ENCODE measurements at regions not wholly inside any gene's neighbourhood (a gene's known extent, or its start where the extent isn't known, plus 50 kb on each side); places are given as distances from the start of the nearest gene placed in this dataset.

DNA sequence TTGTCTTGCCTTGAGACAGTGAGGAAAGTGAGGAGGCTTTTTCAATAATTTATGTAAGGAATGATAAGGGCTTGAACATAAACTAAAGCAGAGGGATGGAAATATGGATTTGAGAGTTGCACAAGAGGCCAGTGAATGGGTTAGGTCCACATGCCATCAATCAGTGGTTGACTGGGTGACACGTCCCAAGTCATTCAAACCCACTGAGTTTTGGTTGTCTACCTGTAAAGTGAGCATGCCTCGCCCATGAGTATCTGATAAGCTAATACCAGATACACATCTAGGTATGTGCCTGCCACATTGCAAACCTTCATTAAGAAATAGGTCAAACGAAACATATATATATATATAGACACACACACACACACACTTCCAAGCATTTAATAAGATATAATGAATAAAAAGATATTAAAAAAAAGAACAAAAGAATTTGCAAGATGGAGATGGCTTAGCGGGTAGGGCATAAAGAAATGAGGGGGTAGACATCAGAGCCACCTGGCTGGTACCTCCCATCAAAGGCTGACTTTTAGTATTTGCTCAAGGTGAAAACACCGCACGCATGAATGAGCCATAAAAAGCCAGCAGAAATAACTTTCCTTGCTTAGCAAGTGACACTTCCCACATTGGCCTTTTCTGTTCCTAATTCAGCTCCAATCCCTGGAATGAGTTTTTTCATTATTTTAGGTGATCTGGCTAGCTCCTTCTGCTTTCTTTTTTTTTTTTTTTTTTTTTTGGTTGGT is 109.1 kb upstream of the GGTLC1 start:
- TF ChIP-seq, protein P1, sequence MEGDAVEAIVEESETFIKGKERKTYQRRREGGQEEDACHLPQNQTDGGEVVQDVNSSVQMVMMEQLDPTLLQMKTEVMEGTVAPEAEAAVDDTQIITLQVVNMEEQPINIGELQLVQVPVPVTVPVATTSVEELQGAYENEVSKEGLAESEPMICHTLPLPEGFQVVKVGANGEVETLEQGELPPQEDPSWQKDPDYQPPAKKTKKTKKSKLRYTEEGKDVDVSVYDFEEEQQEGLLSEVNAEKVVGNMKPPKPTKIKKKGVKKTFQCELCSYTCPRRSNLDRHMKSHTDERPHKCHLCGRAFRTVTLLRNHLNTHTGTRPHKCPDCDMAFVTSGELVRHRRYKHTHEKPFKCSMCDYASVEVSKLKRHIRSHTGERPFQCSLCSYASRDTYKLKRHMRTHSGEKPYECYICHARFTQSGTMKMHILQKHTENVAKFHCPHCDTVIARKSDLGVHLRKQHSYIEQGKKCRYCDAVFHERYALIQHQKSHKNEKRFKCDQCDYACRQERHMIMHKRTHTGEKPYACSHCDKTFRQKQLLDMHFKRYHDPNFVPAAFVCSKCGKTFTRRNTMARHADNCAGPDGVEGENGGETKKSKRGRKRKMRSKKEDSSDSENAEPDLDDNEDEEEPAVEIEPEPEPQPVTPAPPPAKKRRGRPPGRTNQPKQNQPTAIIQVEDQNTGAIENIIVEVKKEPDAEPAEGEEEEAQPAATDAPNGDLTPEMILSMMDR (IDR thresholded peaks at IDR 0.05) = no peak
- Histone ChIP-seq H3K4me3 (no peak overlapping the region), H3K36me3 (no peaks in the 10 kb centered on the region), H3K27me3 (peaks cover 0 to 8% of the 10 kb centered on the region in 2 donors), H3K9me3 (no peaks in the 10 kb centered on the region), H3K4me1 (no peaks in the 10 kb centered on the region), H3K27ac (no peak overlapping the region)
- intact Hi-C loops (cut with DNase I; ENCODE audit: low total_unique reads) = no loop called here
- no peak for DNase-seq

DNA sequence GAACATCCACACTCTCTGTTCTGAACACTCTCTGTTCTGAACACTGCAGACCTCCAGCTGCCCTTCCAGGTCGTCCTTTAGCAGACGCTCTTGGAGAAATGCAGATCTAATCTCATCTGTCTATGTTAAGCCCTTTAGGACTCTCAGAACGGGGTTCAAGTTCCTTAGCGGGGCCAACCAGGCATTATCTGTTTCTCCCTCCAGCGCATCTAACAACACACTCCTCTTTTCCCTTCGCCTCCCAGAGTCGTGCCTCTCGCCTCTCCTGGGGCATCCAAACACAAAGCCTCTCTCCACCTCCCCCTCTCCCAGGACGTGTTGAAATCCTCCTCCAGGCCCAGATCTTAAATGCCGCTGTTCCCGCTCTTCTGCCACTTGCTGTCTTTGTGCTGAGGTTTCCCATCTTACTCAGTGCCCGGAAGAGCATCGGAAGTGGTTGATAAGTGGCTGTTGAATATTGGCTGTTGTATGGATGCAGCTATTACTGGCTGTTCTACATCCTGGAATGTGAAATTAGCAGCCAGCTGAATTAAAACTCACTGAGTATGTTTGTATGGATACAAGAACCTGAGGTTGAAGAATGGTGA is 108.4 kb upstream of the GGTLC1 start:
- no peaks in the 10 kb centered on the region for H3K9me3 ChIP-seq
- H3K4me3 ChIP-seq = no peak overlapping the region
- H3K27ac ChIP-seq = no peak overlapping the region
- TF ChIP-seq, protein P1 (IDR thresholded peaks at IDR 0.05) = no peak
- intact Hi-C loops (cut with DNase I; ENCODE audit: low total_unique reads) = no loop called here
- no peak for DNase-seq
- no peaks in the 10 kb centered on the region for H3K4me1 ChIP-seq
- peaks cover 0 to 8% of the 10 kb centered on the region in 2 donors for H3K27me3 ChIP-seq
- no peaks in the 10 kb centered on the region for H3K36me3 ChIP-seq

GRCh38 chr20:24096264-24096663 is 107.7 kb upstream of the GGTLC1 start:
- peaks cover 0 to 8% of the 10 kb centered on the region in 2 donors for H3K27me3 ChIP-seq
- H3K27ac ChIP-seq = no peak overlapping the region
- H3K36me3 ChIP-seq = no peaks in the 10 kb centered on the region
- intact Hi-C loops (cut with DNase I; ENCODE audit: low total_unique reads) = no loop called here
- no peak overlapping the region for H3K4me3 ChIP-seq
- H3K9me3 ChIP-seq = no peaks in the 10 kb centered on the region
- H3K4me1 ChIP-seq = no peaks in the 10 kb centered on the region
- no peak for DNase-seq
- TF ChIP-seq, protein P1 (IDR thresholded peaks at IDR 0.05) = no peak

GRCh38 chr20:24095756-24096155 is 107.2 kb upstream of the GGTLC1 start:
- H3K27me3 ChIP-seq = peaks cover 0 to 8% of the 10 kb centered on the region in 2 donors
- H3K4me1 ChIP-seq = no peaks in the 10 kb centered on the region
- no peak overlapping the region for H3K27ac ChIP-seq
- H3K36me3 ChIP-seq = no peaks in the 10 kb centered on the region
- intact Hi-C loops (cut with DNase I; ENCODE audit: low total_unique reads) = no loop called here
- no peak for DNase-seq
- TF ChIP-seq, protein P1 (IDR thresholded peaks at IDR 0.05) = no peak
- no peaks in the 10 kb centered on the region for H3K9me3 ChIP-seq
- no peak overlapping the region for H3K4me3 ChIP-seq

- no peaks in the 10 kb centered on the region for H3K36me3 ChIP-seq
- no peaks in the 10 kb centered on the region for H3K4me1 ChIP-seq
- TF ChIP-seq, protein P1 (IDR thresholded peaks at IDR 0.05) = no peak
- H3K9me3 ChIP-seq = no peaks in the 10 kb centered on the region
- no peak overlapping the region for H3K27ac ChIP-seq
- DNase-seq = no peak
- no peak overlapping the region for H3K4me3 ChIP-seq
- H3K27me3 ChIP-seq = peaks cover 0 to 5% of the 10 kb centered on the region in 2 donors
- intact Hi-C loops (cut with DNase I; ENCODE audit: low total_unique reads) = no loop called here
Measured at GRCh38 chr20:24095303-24095702, 106.7 kb upstream of the GGTLC1 start.
